Bone marrow (tissue), 2 donors: ENCODE measurements at regions not wholly inside any gene's neighbourhood (a gene's known extent, or its start where the extent isn't known, plus 50 kb on each side); places are given as distances from the start of the nearest gene placed in this dataset.

Experiments
- DNase-seq, 2 donors: peaks; one replicate each; lab custom pipeline; 2025; lab: John Stamatoyannopoulos, UW

DNA sequence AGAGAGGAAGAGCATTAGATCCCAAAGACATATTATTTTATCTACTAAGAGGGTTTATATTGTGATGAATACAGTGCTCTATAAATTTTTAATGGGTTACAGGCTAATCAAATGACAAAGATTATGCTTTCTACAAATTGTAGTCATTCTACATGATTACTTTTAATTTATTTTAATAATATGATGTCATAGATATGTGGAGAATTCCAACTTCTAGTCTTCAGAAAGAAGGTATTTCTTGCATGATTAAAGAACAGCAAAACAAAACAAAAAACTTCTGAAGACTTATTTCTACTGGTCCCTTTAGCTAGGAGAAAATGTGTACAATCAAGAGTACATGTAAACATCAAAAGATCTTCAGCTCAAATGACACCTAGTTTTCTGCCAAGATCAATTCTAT is 71.5 kb upstream of the FOXG1 start:
- DNase-seq = no peak

DNA sequence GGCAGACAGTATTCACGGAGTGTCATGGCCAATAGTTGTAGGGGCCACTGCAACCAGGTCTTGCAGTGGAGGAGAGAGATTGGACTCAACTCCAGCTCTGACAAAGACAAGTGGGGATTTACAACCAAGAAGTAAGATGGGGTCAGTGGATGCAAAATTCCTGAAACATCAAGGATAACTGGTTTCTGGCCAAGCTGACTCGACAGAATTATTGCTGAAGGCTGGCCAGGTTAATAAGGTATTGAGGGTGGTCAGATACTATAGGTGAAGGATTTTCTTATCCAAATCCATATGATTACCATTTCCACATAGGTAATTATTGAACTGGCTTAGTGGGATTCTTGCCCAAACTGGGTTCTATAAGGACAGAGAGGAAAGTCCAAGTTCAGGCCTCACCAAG is 64.9 kb upstream of the FOXG1 start:
- DNase-seq = no peak

DNA sequence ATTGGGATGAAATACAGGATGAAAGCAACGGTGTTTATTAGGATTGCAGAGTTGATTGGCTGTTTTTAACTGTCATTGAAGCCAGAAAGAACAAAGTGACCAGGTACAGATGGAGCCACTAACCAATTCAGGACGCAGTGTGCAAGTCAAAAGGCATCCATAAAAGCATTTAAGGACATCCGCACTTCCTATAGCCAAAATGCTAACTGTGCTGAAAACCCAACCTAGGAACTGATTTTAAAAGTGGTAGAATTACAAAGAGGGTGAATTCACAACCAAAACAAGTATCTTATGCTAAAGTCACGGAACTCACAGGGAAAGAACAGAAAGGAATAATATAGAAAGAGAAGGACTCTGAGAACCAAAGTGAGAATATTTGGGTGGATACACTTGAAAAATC is 63.1 kb upstream of the FOXG1 start:
- DNase-seq = no peak

DNA sequence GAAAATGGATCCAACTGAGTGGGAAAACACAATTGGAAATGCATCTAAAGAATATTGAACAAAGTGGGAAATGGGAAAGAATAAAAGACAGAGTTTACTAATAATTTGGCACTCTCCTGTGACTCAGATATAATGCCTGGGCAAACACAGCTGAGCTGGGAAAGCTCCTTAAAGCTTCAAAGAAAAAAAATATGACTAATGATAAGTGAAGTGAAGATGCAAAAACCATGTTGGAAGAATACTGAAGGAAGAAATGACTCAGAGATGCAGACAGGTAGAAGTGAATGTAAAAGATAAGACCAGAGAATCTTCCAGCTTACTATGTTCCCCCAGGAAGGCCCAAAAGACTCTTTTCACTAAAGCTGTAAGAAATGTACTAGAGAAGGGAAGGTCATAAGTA is 62.4 kb upstream of the FOXG1 start:
- no peak for DNase-seq

DNA sequence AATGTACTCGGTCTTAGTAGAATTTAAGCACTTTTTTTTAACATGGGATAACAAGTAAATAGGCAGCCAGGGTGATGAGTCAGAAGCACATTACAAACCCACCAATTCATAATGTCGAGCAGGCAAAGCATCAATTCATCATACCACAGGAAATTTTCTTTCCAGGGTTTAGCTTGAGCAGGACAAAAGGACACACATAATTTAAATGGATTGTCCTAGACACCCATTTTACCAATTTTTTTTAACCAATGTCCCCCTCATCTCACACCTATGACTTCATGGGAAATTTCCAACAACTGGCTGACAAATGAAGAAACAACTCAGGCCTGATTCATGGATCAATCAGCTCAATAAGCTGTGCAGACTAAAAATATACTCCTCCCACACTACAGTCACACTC is 58.8 kb upstream of the FOXG1 start:
- no peak for DNase-seq

DNA sequence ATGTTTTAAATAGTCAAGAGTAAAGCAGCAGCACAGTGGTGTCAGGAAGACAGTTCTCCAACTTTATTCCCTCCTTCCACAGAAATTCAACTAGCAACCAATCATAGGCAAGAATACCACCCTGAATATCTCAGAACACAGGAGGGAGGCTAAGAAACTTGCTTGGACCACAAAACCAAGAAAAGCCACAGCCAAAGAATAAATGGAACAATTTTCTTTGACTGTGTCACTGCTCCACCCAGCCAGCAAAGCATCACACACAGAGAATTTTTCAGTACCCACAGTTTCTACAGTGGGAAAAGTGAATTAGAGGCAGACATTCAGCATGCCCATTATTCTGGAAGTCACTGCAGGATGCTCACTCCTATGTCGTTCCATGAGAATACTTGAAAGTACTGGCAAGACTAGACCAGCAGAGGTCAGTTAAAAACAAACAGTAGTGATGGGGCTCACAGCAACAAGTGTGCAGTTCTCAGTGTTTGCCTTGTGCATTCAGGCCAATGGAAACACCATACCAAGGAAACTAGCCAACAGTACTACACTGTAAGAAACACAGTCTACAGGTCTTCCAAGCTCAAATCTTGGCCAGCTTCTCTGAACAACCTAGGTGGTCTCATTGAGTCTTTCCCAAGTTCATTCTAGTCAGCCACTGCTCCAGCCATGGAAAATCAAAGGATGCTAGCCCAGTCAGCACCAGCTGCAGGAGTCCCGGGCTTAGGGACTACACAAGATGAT is 56.8 kb upstream of the FOXG1 start:
- DNase-seq = no peak
